T-helper 2 cell (primary cell): ENCODE measurements at regions not wholly inside any gene's neighbourhood (a gene's known extent, or its start where the extent isn't known, plus 50 kb on each side); places are given as distances from the start of the nearest gene placed in this dataset.

Experiments used
- DNase-seq, 5 experiments: peaks; one replicate each; pipeline versions ENCODE4 v3.0.0 to v3.0.0-alpha.2; 2012 to 2022

DNA sequence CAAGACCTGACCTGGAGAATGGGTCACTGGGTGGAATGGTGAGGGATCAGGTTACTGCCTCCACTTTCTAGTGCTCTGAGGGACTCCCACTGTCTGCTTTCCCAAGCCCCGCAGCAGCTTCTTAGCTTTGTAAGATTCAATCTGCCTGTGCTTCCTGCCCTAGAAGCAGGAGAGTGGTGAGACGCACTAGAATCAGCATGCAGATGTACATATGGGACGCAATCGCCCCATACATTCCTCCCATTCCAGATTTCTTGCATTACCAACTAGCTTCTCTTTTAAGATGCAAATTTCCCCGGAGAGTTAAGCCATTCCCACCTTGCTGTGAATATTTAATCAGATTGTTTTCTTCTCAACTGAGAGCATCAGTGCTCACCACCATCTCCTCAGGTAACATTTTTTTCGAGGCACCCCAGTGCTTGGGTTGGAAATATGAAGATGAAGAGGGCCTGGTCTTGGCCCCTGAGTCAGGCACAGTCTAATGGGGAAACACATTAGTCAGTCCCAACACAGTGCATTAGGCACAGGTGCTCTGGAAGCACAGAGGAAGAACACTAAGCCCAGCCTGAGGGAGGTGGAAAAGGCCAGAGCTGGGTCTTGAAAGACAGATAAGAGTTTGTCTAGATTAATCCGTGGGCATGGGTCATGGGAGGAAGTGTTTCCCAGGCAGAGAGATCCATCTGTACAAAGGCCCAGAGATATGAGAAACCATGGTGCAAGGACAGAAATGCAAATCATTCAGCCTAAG lies 66.7 kb upstream of the PRPS1 start:
- no peak for DNase-seq

- DNase-seq, result no peak
Observed at GRCh38 chrX:107562482-107562881, 65.8 kb upstream of the PRPS1 start.

- DNase-seq, result no peak
Observed at GRCh38 chrX:107563824-107564223, 64.5 kb upstream of the PRPS1 start.

DNA sequence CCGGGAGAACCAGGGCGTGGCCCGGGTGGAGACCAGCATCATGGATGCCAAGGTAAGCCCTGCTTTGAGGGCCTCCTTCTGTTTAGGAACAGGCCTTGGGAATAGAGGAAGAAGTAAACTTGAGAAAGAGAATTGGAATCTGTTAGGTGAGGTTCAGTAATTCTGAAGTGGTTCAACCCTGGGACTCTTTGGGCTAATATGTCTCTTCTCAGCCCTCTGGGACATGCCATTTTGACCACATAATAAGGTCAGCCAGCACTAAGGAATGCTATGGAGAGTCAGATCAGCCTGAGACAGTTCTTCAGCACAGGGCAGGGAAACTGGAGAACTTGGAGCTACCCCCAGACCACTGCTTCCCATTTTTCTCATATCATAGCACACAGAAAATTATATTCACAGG lies 63.3 kb upstream of the PRPS1 start:
- no peak for DNase-seq

DNA sequence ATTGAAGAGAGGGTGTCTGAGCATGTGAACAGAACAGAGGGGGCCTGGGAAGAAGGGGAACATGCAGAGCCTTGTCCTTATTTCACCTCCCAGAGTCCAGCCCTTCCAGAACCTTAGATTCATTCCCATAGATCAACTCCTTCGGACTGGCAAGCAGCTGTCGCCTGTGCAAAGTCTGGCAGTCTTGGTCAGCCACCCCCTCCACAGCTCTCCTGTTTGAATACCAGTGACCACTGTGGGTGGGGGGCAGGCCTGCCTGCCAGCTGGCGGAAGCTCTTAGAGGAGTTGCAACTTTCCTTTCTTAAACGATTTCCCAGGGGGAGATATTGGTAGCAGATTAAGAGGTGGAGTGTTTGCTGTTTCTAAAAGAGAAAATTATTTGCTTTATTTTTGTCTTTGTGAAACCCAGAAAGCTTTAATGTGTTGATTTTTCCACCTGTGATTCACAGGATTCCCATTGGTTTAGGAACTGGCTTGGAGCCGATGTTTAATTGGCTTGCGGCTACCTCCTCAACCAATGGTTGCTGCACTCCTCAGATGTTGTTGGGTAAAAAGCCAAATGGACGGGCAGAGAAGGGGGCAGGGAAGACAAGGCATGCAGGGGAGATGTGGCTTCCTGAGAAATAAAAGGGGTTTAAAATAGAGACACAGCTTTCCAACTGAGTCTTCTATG lies 62.2 kb upstream of the PRPS1 start:
- no peak for DNase-seq

DNA sequence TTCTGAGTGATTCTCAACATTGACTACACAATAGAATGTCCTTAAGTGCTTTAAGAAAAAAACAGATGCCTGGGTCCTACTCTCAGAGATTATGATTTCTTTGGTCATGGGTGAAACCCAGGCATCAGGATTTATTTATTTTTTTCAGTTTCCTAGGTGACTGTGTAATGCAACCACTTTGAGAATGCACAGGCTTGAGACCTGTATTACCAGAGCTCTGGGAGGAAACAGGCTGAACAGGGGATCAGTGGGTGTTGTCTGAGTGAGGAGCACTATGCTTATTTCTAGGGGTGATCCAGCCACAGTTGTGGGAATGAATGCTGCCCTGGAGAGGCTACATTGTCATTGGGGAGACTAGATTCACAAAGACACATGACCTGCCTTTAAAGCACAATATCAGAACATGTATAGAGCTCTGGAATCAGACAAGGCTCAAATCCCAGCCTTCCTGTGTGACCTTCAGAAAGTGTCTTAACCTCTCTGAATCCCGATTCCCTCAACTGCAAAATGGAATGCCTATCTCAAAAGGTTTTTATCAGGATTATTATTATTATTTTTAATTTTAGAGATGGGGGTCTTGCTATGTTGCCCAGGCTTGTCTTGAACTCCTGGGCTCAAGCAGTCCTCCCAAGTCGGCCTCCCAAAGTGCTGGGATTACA lies 61.6 kb upstream of the PRPS1 start:
- DNase-seq, result no peak

- no peak for DNase-seq
Observed at GRCh38 chrX:107567370-107567769, 60.9 kb upstream of the PRPS1 start.

DNA sequence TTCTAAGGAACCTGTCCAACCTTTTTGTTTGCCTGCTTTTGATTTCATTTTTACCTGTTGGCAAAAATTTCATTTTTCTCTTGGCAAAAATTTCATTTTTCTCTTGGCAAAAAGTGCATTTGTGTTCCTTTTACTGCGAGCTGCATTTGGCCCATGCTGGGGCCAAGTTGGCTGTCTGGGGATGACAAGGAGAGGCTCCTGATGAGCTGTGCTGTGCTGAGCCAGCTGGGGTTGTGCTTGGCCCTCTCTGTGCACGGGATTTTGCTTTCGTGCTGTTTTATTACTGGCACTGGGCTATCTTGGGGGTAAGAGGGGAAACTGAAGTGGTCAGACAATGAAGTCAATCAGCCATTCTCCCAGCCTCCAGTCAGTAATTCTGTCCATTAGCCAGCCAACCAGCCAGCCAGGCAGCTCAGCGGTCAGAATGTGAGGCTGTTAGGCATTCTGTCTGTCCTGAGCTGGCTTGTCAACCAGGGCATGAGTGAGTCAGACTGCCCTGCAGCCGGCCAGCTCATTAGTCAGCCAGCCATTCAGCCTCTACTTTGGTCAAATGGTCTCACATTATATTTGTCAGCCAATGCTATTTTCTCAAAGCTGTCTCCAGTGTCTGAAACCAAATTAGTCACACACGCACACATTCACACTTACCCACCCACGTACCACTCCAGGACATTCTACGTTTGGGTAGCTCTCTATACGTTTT lies 56.9 kb upstream of the PRPS1 start:
- DNase-seq, result no peak

DNA sequence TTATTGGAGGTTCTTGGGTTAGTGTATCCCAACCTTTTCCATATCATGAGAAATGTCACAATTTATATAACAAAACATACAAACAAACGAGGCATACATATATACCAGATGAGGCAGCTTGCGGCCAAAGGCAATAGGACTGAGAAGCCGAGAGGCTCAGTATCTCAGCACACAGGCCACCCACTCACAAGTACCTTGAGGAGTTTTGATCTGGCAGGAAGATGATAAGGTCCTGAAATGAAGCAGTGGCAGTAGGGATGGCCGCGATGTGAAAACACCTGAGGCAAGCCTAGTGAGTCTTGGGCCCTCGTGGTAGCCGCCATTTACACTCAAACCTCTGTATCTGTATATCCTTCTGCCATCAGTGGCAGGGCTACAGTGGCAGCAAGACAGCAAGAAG lies 55.3 kb upstream of the PRPS1 start:
- DNase-seq, result no peak

DNA sequence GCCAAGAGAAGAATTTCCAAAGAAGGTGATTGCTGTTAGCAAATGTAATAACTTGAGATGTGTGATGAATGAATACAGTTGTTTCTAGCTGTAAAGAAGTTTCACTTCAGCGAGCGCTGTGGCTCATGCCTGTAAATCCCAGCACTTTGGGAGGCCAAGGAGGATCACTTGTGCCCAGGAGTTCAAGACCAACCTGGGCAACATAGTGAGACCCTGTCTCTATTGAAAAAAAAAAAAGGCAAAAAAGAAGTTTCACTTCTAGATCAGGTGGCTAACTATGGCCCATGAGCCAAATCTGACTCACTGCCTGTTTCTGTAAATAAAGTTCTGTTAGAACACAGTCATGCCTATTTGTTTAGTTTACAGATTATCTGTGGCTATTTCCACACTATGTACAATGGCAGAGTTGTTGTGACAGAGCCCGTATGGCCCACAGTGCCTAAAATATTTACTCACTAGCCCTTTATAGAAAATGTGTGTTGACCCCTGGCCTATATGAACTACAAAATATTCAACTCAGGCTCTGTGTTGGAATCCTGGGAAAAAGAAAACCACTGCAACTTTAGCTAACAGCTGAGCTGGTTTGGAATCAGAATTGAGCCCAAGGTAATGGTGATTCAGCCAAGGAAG lies 54.1 kb upstream of the PRPS1 start:
- DNase-seq, result no peak

GRCh38 chrX:107574711-107575110 lies 53.6 kb upstream of the PRPS1 start:
- no peak for DNase-seq

DNA sequence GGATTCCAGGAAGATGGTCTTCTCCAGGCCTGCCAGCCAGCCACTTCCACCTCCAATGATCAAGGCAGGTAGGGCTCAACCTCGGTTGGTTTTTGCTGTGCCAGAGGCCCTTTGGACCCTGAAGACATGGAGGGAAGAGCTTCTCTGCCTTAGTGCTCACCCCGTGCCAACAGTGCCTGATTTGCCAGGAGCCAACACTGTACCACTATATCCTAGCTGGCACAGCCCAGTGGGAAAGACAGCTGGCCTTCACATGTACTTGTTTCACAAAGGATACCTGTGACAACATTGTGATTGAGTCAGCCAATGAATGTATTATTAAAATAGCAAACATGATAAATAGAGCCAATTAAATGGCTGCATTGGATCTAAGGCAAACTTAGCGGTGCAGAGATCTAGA lies 51.9 kb upstream of the PRPS1 start:
- no peak for DNase-seq

GRCh38 chrX:107576841-107577240 lies 51.5 kb upstream of the PRPS1 start:
- DNase-seq, result peak in 1 of 5 experiments; percentile 76

- no peak for DNase-seq
Observed at GRCh38 chrX:107577933-107578332, 50.4 kb upstream of the PRPS1 start.
